ENCODE measurements at regions not wholly inside any gene's neighbourhood (a gene's known extent, or its start where the extent isn't known, plus 50 kb on each side); places are given as distances from the start of the nearest gene placed in this dataset.

GRCh38 chr14:101476258-101476915 is 84.9 kb upstream of the DIO3 start:
- 100% methylated on average over 2 of the region's 9 CpGs; no CpG with 5 or more reads in 1 of the 2 experiments for WGBS, 2 experiments (ENCODE audit: extremely low coverage in 2 of 2, insufficient read length in 1 of 2)

More at GRCh38 chr14:101476258-101476915, 84.9 kb upstream of the DIO3 start:
- no peak overlapping the region for H3K9ac ChIP-seq (ENCODE audit: low read depth, low read length)
- TF ChIP-seq BHLHE40 (IDR thresholded peaks at IDR 0.05; ENCODE audit: low read depth, low read length) (no peak), MAZ (IDR thresholded peaks at IDR 0.05; ENCODE audit: borderline replicate concordance, low read depth, low read length) (no peak), NFE2L2 (IDR thresholded peaks at IDR 0.05; ENCODE audit: low read depth, low read length) (no peak), CEBPB (IDR thresholded peaks at IDR 0.05; ENCODE audit: low read depth, low read length) (no peak), RFX5 (IDR thresholded peaks at IDR 0.05; ENCODE audit: low read depth, low read length) (no peak), FOS (IDR thresholded peaks at IDR 0.05; ENCODE audit: low read depth, low read length) (no peak), MAFK (IDR thresholded peaks at IDR 0.05; ENCODE audit: low read depth, low read length) (no peak), POLR2A (IDR thresholded peaks at IDR 0.05; ENCODE audit: low read depth, low read length) (no peak), CTCF (conservative IDR thresholded peaks at IDR 0.05; ENCODE audit: low read depth, low read length) (no peak), CHD1 (IDR thresholded peaks at IDR 0.05; ENCODE audit: low read depth, low read length) (no peak), RAD21 (IDR thresholded peaks at IDR 0.05; ENCODE audit: low read length) (no peak), MXI1 (IDR thresholded peaks at IDR 0.05; ENCODE audit: borderline replicate concordance, low read depth, low read length) (no peak), SMC3 (IDR thresholded peaks at IDR 0.05; ENCODE audit: low read depth, low read length) (no peak), RCOR1 (IDR thresholded peaks at IDR 0.05; ENCODE audit: insufficient replicate concordance, low read length) (no peak)
- TF ChIP-seq, protein P1, sequence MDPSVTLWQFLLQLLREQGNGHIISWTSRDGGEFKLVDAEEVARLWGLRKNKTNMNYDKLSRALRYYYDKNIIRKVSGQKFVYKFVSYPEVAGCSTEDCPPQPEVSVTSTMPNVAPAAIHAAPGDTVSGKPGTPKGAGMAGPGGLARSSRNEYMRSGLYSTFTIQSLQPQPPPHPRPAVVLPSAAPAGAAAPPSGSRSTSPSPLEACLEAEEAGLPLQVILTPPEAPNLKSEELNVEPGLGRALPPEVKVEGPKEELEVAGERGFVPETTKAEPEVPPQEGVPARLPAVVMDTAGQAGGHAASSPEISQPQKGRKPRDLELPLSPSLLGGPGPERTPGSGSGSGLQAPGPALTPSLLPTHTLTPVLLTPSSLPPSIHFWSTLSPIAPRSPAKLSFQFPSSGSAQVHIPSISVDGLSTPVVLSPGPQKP (IDR thresholded peaks at IDR 0.05; ENCODE audit: borderline replicate concordance, low read depth, low read length), result no peak
- TF ChIP-seq, protein P2, sequence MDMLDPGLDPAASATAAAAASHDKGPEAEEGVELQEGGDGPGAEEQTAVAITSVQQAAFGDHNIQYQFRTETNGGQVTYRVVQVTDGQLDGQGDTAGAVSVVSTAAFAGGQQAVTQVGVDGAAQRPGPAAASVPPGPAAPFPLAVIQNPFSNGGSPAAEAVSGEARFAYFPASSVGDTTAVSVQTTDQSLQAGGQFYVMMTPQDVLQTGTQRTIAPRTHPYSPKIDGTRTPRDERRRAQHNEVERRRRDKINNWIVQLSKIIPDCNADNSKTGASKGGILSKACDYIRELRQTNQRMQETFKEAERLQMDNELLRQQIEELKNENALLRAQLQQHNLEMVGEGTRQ (IDR thresholded peaks at IDR 0.05; ENCODE audit: low read depth, low read length), result no peak
- H2AFZ ChIP-seq (replicated peaks; ENCODE audit: low read length, poor library complexity), result peak overlapping the region; percentile 15
- POLR2A ChIA-PET (ENCODE audit: unreplicated experiment), result no interaction called here
- no peaks in the 10 kb centered on the region for H3K79me1 ChIP-seq (ENCODE audit: low read depth in 1 of 2, low read length in 2 of 2)
- H3K4me1 ChIP-seq (ENCODE audit: control insufficient read depth, insufficient read depth, low read length), result peaks cover 20% of the 10 kb centered on the region; the same call in 1 of the 2 replicates
- intact Hi-C loops (cut with micrococcal nuclease), result no loop called here
- no peaks in the 10 kb centered on the region; the same call in 1 of the 2 replicates for H3K27me3 ChIP-seq (ENCODE audit: control insufficient read depth, insufficient read depth, low read length)
- no peak overlapping the region for H2AK5ac ChIP-seq (ENCODE audit: low read depth, low read length)
- dilution Hi-C loops (cut with HindIII; ENCODE audit: low sequenced_read_pairs, unreplicated experiment), result no loop called here
- H3K9me1 ChIP-seq (ENCODE audit: insufficient read depth, low read length), result no peaks in the 10 kb centered on the region
- no peak overlapping the region for H3K4me2 ChIP-seq (ENCODE audit: low read depth, low read length)
- no peaks in the 10 kb centered on the region for H4K20me1 ChIP-seq (ENCODE audit: insufficient read depth, low read length)
- no peak overlapping the region for H2BK120ac ChIP-seq (ENCODE audit: low read depth, low read length)
- no peak overlapping the region for H4K5ac ChIP-seq (ENCODE audit: low read depth, low read length)
- BruUV-seq (replicated peaks), result no TSS peak
- no peak overlapping the region for H3K4me3 ChIP-seq (ENCODE audit: insufficient read depth, low read depth, low read length)
- CTCF ChIA-PET, result no interaction called here
- in situ Hi-C loops (cut with MboI; ENCODE audit: low sequenced_read_pairs), result no loop called here
- peak overlapping the region; percentile 58 for H2AK9ac ChIP-seq (replicated peaks; ENCODE audit: low read depth, low read length, poor library complexity)
- no peak overlapping the region for H3K23ac ChIP-seq (ENCODE audit: low read depth, low read length)
- no peak overlapping the region for H3K56ac ChIP-seq (ENCODE audit: extremely low read depth, insufficient read depth, low read length)
- no peak overlapping the region; the same call in 1 of the 2 replicates for H3K18ac ChIP-seq (ENCODE audit: low read depth, low read length)
- no peak overlapping the region; the same call in 1 of the 2 replicates for H4K91ac ChIP-seq (ENCODE audit: insufficient read depth, low read depth, low read length)
- no peak overlapping the region for H2BK5ac ChIP-seq (ENCODE audit: low read depth, low read length, poor library complexity, severe bottlenecking)
- no peak overlapping the region for H3K4ac ChIP-seq (ENCODE audit: low read depth, low read length)
- no peak overlapping the region for H3K14ac ChIP-seq (replicated peaks; ENCODE audit: low read depth, low read length)
- no peaks in the 10 kb centered on the region for H3K9me3 ChIP-seq (ENCODE audit: control insufficient read depth, insufficient read depth, low read length)
- no peak overlapping the region for H2BK20ac ChIP-seq (ENCODE audit: low read depth, low read length)
- peak overlapping the region; percentile 19; the same call in 1 of the 2 replicates for H3K27ac ChIP-seq (ENCODE audit: insufficient read depth, low read length)
- no peak overlapping the region for H2BK15ac ChIP-seq (ENCODE audit: low read depth, low read length)
- H3K36me3 ChIP-seq (ENCODE audit: control insufficient read depth, insufficient read depth, low read length), result no peaks in the 10 kb centered on the region
- DNase-seq (no peak), ATAC-seq (ENCODE audit: low read depth) (no peak)
- H4K8ac ChIP-seq (ENCODE audit: low read depth in 2 of 2, low read length in 2 of 2), result no peak overlapping the region
